HS-27A (cell line): ENCODE measurements at regions not wholly inside any gene's neighbourhood (a gene's known extent, or its start where the extent isn't known, plus 50 kb on each side); places are given as distances from the start of the nearest gene placed in this dataset.
"Not testable (repeated sequence)": the region's sequence is repeated elsewhere in the genome, so short reads cannot be mapped to it uniquely, and the experiment has no call there.

ENCODE experiments used
- DNase-seq: peaks from one replicate; pipeline ENCODE4 v3.0.0-alpha.2; 2012; ENCODE audit warnings: low read depth, missing footprints

DNA sequence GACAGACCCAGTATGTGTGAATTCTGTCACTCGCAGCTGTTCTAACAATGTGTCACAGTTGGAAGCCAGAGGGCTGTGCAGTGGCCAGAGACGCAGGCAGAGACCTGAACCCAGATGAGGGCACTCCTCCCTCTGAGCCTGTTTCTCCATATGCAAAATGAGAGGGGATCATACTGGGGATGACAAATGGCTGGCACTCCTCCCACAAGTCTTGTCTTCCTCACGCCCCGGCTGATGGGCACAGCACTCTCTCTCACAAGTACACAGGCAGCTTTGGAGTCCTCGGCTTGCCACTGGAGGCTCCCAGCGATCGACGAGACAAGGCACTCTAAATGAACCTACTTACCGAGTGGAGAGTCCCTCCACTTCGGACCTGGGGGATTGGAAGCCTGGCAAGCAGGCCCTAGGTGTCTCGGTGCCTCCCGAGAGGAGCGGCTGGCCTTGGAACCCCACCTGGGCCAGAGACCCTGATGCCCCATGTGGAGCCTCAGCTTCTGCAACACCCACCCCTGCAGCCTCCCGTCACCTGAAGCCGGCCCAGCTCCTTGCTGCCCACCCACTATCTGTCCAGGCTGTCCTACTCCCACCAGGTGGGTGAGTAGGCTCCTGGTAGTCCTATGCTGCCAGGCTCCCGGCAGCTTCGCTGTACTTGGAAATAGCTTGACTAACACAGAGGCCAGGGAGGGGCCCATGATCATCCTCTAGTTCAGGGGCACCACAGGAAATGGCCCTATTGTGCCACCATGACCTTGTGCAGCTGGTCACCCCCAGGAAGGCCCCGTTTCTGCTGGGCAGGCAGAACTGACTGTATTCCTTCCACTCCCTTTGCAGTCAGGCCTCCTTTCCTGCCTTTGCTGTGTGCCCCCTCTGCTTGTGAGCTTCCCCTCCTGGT is 65.0 kb upstream of the IQSEC1 start:
- no peak for DNase-seq

DNA sequence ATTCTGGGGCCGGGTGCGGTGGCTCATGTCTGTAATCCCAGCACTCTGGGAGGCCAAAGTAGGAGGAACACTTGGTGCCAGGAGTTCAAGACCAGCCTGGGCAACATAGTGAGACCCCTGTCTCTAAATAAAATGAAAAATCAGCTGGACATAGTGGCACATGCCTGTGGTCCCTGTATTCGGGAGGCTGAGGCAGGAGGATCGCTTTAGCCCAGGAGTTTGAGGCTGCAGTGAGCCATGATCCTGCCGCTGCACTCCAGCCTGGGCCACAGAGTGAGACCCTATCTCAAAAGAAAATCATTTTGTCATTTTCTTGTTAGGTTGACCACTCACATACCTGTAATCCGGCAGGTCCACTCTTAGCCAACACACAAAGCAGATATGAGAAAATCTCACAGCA is 63.6 kb upstream of the IQSEC1 start:
- not testable (repeated sequence) for DNase-seq

DNA sequence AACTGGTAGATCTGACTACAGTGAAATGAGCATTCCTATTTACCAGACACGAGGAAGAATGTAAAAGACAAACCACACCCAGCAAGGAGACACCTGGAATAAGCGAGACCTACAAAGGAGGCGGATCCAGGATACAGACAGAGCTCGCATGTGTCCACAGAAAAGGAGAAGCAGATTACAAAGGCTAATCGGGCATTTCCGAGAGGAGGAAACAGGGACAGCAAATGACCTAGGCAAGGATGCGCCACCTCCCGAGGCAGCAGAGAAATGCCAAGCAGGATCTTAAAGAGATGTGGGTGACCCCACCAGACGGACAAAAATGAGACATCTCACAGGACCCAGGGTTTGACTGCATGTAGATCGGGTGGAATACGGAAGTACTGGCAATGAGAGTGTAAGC is 63.2 kb upstream of the IQSEC1 start:
- DNase-seq: no peak

DNA sequence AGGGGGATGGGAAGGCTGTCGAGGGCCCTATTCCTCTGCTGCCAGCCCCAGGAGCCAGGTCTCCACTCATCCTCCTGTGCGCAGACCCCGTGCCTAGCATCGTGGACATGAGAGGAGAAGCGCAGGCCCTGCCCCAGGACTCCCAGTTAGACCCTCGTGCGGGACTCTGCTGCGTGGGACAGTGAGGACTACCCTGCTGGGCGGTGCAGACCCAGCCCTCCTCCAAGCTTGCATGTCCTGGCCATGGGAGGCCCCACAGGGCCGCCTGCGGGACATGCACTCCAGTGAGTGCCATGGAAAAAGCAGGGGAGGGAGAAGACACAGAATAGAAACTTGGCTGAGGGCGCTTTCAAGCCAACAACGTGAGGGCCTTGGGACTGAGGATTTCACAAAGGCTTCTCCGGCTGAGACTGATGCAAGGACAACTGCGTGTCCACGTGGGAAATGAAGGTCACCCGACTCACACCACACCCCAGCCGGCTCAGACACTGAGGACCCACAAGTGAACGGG is 62.6 kb upstream of the IQSEC1 start:
- DNase-seq: no peak

DNA sequence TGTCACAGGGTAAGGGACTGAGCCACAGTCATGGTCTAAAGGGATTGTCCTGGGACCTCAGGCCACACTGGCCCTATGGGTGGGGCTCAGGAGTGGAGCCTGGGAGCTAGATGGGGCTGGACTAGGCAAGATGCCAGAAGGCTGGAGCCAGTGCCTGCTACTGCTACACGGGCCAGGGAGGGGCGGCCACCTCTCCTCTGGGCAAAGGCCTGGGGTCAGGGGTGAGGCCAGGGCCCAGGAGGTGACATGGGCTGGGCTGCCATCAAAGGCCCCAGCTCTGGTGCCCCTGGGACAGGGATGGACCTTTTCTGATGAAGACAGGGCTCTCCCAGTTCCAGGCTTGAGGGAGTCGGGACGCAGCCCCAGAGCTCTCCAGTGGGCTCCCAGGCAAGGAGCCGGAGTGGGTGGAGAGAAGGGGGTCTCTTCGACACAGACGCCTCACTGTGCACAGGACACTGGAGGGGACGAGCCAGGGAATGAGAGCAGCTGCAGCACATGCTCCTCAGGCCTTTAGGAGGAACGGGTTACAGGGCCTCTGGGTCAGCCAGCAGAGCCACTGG is 62.1 kb upstream of the IQSEC1 start:
- DNase-seq: no peak

DNA sequence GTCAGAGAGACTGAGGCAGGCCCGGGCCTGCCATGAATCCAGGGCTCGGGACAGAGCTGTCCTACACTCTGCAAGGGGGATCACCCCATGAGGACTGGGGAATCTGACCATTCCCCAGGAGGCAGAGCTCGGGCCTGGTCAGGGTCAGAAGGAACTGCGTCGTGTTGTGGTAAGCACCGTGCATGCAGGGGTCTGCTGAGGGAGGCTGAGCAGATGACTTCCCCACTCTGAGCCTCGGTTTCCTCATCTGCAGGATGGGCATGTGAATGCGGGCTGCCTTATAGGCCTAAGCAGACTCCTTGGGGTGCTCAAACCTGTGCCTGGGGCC is 61.6 kb upstream of the IQSEC1 start:
- DNase-seq: no peak

DNA sequence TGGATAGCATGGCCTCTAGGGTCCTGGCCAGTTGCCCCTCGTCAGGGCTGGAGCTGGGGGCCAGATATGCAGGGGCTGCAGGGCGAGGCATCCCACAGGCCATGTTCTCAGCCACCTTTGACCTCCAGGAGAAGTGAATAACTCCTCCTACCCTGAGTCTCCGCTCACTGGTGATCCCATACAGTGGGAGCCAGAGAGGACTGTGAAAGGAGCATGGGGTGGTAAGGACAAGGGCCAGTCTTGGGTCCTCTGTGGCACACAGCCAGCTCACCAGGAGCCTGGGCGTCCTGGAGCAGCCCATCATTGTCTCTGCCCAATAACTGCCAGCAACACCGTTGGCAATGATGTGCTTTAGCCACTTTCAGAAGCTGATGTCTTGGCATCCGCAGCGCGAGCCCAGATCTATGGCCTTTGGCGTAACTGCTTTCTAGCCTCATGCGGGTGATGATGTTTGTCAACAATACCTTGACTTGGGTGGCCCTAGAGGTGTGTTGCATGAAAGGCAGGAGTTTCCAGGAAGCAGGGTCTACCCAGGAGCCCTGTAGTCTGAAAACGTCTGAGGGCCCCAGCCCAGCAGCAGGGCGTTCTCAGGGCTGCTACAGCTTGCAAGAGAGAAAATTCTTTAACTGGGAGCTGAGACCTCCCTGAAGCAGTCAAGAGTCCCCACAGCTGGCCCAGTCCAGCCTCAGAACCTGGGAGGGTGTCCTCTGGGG is 61.1 kb upstream of the IQSEC1 start:
- DNase-seq: no peak

DNA sequence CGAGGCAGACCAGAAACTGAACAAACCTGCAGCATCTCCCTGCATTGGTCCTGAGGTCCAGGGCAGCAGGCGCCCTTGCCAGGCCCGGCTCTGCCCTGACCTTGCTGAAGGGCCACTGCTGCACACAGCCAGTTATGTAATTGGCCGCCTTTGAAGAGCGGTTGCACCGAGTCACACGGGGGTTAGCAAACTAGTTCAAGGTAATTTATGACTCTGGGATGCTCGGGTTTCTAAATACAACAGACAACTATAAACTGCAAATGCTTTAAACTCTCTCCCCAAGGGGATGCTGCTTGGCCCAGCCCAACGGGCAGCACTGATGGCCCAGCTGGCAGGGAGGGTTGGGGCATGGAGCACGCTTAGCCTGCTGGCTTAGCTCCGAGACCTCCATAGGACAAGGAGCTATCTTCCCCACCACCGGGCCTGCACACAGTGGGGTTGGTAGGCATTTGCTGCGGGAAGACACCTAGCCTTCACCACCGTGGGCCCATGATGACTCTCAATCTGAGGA is 60.3 kb upstream of the IQSEC1 start:
- DNase-seq: no peak

DNA sequence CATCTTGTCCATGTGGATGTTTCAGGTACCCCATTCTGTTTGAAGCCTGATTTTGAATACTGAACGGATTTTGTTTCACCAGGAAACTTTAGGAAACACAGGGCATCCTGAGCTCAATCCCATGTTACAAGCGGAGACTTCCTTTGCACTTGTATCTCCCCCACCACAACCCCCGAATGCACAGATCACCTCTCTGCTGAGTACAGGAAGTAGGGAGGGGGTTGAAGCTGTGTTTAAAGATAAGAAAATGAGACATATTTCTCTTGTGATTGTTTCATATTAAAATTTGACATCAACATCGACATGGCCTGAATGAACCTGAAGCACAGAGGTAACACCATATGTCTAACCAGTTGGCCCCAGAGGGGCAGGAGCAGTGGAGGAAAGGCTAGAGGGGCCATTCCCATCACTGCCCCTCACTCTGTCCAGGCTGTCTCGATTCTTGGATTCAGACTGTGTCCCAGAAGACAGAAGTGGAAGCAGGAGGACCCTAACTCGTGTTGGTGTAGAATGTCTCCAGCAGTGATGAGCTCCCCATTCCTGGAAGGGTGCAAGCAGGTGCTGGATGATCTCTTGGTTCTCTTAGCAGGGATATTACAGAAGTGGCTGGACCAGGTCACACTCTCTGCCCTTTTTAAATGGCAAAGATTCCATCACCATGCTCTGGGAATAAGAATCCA is 59.6 kb upstream of the IQSEC1 start:
- DNase-seq: no peak

DNA sequence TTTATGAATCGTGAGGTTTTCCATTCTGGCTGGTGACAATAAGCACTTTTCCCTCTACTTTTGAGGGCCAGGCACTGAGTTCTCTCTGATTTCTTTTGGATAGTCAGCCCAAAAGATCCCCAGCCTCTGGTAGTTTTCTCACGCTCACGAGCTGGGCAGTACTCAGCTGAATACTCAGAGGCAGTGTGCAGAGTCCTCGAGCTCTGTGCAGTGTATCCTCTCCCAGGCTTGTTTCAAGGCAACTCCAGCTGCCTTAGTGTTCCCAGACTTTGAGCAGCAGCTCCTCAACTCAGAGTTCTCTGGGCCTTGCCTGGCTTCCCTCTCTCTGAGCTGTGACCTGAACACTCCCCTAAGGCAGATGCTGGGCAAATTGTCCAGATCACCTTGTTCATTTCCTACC is 59.1 kb upstream of the IQSEC1 start:
- DNase-seq: no peak

DNA sequence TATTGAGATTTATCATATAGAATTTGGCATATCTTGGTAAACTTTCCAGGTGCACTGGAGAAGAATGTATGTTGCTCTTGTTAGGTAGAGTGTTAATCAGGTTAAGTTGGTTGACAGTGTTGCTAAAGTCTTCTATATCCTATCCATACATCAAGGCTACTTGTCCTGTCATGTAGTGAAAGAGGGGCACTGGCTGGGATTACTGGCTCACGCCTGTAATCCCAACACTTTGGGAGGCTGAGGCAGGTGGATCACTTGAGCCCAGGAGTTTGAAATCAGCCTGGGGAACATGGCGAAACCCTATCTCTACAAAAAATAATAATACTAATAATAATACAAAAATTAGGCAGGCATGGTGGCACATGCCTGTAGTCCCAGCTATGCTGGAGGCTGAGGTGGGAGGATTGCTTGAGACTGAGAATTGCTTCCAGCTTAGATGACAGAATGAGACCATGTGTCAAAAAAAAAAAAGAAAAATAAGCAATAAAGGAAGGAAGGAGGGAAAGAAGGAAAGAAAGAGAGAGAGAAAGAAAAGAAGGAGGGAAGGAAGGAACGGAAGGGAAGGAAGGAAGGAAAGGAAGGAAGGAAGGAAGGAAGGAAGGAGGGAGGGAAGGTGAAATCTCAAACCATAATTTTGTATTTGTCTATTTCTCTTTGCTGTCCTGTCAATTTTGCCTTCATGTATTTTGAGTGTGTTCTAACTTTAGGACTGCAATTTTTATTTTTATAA is 57.4 kb upstream of the IQSEC1 start:
- DNase-seq: no peak

DNA sequence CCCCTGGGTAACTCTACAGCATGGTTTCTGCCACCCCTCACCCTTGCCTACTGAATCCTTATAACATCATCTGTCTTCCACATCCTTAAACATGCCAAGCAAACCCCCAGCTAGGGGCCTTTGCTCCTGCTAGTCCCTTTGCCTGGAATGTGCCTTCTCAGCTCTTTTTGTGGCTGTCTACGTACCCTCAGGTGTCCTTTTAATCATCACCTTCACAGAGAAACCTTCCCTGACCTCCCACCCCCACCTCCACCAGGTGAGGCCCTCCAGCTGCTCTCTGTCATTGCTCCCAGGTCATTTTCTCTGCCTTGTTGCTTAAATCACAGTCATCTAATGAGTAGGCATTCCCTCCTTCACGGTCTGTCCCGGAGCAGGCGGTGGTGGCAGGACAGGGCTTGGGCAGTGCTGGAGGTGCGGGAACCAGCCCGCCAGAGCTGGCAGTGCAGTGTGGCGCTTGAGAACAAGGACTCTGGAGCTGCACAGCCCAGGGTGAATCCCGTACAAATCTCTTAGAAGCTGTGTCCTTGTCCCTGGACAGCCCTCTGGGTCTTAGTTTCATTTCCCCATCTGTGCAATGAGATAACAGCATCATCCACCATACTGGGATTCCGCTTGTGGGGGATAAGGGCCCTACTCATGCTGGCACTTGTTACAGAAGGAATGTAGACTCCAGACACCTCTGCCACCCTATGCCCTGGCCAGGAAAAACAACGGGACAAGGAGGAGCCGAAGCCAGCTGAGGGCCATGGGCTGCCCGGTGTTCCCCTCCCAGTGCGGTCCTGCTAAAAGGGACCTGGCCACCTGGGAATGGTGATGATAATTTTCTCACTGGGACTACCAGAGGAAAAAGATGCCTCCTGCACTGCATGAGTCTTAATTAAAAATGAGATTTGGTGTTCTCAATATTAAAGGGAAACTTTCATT is 52.1 kb upstream of the IQSEC1 start:
- DNase-seq: no peak

DNA sequence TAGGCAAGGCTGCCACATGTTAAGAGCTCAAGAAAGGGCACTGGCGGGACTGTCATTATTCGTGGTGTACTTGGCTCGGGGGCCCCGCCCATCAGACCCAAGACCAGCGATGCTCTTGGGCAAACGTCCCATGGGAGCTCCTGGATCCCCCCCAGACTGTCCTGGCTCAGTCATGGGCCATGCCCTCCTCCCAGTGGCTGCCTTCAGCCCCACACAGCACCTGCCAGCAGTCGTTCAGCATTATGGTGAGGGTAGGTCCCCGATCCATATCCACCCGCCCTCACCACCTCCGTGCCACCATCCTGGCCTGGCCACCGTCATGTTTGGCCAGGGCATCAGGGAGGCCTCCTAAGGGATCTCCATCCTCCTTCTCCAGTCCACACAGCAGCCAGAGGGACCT is 51.4 kb upstream of the IQSEC1 start:
- DNase-seq: no peak

DNA sequence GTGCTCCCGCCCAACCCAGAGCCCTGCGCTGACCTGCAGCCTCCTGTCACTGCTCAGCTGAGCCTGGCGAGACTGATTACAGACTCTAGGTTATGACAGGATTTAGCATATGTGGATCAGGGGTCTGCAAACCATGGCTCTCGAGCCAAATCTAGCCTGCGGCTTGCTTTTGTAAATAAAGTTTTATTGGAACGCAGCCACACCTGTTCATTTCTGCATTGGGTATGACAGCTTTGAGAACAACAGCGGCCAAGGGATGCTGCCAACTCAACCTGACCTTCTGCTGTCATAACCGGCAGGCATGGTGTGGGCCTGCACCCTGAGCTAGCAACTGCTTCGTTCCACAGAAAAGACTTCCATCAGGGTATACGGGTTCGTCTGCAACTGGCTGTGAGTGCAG is 50.5 kb upstream of the IQSEC1 start:
- no peak for DNase-seq

DNA sequence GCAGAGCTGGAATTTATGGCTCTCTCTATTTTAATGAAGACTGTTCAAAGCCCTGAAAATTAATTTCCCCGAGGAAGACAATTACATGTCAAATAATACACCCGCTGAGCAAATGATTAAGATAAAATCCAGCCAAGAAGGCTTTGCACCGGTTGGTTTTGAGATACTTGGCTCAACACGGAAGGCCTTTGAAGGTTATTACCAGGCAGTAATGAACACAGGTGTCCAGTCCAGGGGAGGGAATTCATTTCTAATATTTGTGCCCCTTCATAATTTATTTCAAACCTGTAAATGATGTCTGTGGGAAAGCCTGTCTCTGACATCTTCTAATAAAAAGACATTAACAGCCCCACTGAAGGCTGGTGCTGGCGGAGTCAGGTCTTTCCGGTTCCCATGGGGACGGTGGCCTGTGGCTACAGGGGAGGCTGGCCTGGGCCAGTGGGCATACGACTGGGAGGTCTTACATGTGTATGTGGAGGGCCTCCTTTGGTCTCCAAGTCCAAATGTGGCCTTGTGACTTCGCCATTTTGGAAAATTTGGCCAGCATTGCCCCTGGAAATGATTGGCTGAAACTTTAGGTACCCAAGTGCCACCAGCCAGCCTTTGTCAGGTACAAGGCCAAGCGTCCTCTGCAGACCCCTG is 49.9 kb upstream of the IQSEC1 start:
- no peak for DNase-seq
